ENCODE measurements at regions not wholly inside any gene's neighbourhood (a gene's known extent, or its start where the extent isn't known, plus 50 kb on each side); places are given as distances from the start of the nearest gene placed in this dataset.

- no peaks in the 10 kb centered on the region for H3K9me3 ChIP-seq
- no peaks in the 10 kb centered on the region for H3K4me1 ChIP-seq
- no peak for TF ChIP-seq CTCF (IDR thresholded peaks at IDR 0.05; ENCODE audit: insufficient read depth in 1 of 2, low read depth in 1 of 2, low read length in 1 of 2, severe bottlenecking in 1 of 2, unreplicated experiment in 1 of 2)
- CTCF ChIA-PET = no interaction called here
- no peak overlapping the region for H3K27ac Mint-ChIP-seq (ENCODE audit: unreplicated experiment)
- H3K4me1 Mint-ChIP-seq (ENCODE audit: low read depth, unreplicated experiment) = peaks cover 9% of the 10 kb centered on the region
- H3K27me3 ChIP-seq (replicated peaks; ENCODE audit: control insufficient read depth, insufficient read depth, low read length) = no peaks in the 10 kb centered on the region
- no peak for DNase-seq
- POLR2A ChIA-PET = no interaction called here
- intact Hi-C loops (cut with micrococcal nuclease; ENCODE audit: unreplicated experiment) = no loop called here
- H3K4me3 ChIP-seq (ENCODE audit: low read depth, low read length) = no peak overlapping the region
- BruUV-seq (replicated peaks) = no TSS peak
- H3K4me3 Mint-ChIP-seq (ENCODE audit: unreplicated experiment) = no peak overlapping the region
- peaks cover 35% of the 10 kb centered on the region for H3K9me3 Mint-ChIP-seq (ENCODE audit: unreplicated experiment)
- no peaks in the 10 kb centered on the region for H3K36me3 Mint-ChIP-seq (ENCODE audit: insufficient read depth, unreplicated experiment)
- H3K36me3 ChIP-seq (ENCODE audit: control insufficient read depth, insufficient read depth, low read length) = no peaks in the 10 kb centered on the region
- H3K27me3 Mint-ChIP-seq (ENCODE audit: insufficient read depth, unreplicated experiment) = no peaks in the 10 kb centered on the region
Observed at GRCh38 chr7:52005613-52006012, 689.0 kb upstream of the COBL start.

- H3K27me3 Mint-ChIP-seq (ENCODE audit: insufficient read depth, unreplicated experiment) = no peaks in the 10 kb centered on the region
- Histone ChIP-seq H3K4me1 (peaks cover 38% of the 10 kb centered on the region), H3K36me3 (ENCODE audit: control insufficient read depth, insufficient read depth, low read length) (no peaks in the 10 kb centered on the region), H3K27me3 (replicated peaks; ENCODE audit: control insufficient read depth, insufficient read depth, low read length) (no peaks in the 10 kb centered on the region), H3K9me3 (peaks cover 15% of the 10 kb centered on the region), H3K4me3 (ENCODE audit: low read depth, low read length) (no peak overlapping the region)
- TF ChIP-seq CTCF (IDR thresholded peaks at IDR 0.05; ENCODE audit: insufficient read depth in 1 of 2, low read depth in 1 of 2, low read length in 1 of 2, severe bottlenecking in 1 of 2, unreplicated experiment in 1 of 2) = no peak
- DNase-seq = no peak
- ChIA-PET POLR2A (no interaction called here), CTCF (no interaction called here)
- H3K4me3 Mint-ChIP-seq (ENCODE audit: unreplicated experiment) = no peak overlapping the region
- peaks cover 22% of the 10 kb centered on the region for H3K9me3 Mint-ChIP-seq (ENCODE audit: unreplicated experiment)
- peaks cover 25% of the 10 kb centered on the region for H3K4me1 Mint-ChIP-seq (ENCODE audit: low read depth, unreplicated experiment)
- H3K27ac Mint-ChIP-seq (ENCODE audit: unreplicated experiment) = peak overlapping the region; percentile 31
- peaks cover 9% of the 10 kb centered on the region for H3K36me3 Mint-ChIP-seq (ENCODE audit: insufficient read depth, unreplicated experiment)
- intact Hi-C loops (cut with micrococcal nuclease; ENCODE audit: unreplicated experiment) = no loop called here
- BruUV-seq (replicated peaks) = no TSS peak
Observed at GRCh38 chr7:51995596-51996179, 679.1 kb upstream of the COBL start.

GRCh38 chr7:51982653-51983052 is 666.0 kb upstream of the COBL start:
- no peak for TF ChIP-seq CTCF (IDR thresholded peaks at IDR 0.05; ENCODE audit: insufficient read depth in 1 of 2, low read depth in 1 of 2, low read length in 1 of 2, severe bottlenecking in 1 of 2, unreplicated experiment in 1 of 2)
- BruUV-seq (replicated peaks) = no TSS peak
- Mint-ChIP-seq H3K36me3 (ENCODE audit: insufficient read depth, unreplicated experiment) (peaks cover 5% of the 10 kb centered on the region), H3K9me3 (ENCODE audit: unreplicated experiment) (no peaks in the 10 kb centered on the region), H3K4me3 (ENCODE audit: unreplicated experiment) (no peak overlapping the region), H3K27me3 (ENCODE audit: insufficient read depth, unreplicated experiment) (no peaks in the 10 kb centered on the region), H3K4me1 (ENCODE audit: low read depth, unreplicated experiment) (peaks cover 21% of the 10 kb centered on the region), H3K27ac (ENCODE audit: unreplicated experiment) (no peak overlapping the region)
- peaks cover 14% of the 10 kb centered on the region for H3K4me1 ChIP-seq
- intact Hi-C loops (cut with micrococcal nuclease; ENCODE audit: unreplicated experiment) = loop anchor here (5.0 kb wide), 1 partner anchor 55 kb away; no protein-coding TSS in a partner anchor
- no peak for DNase-seq
- POLR2A ChIA-PET = no interaction called here
- H3K4me3 ChIP-seq (ENCODE audit: low read depth, low read length) = no peak overlapping the region
- peaks cover 2% of the 10 kb centered on the region; the same call in 1 of the 2 replicates for H3K9me3 ChIP-seq
- H3K27me3 ChIP-seq (replicated peaks; ENCODE audit: control insufficient read depth, insufficient read depth, low read length) = no peaks in the 10 kb centered on the region
- no peaks in the 10 kb centered on the region for H3K36me3 ChIP-seq (ENCODE audit: control insufficient read depth, insufficient read depth, low read length)
- CTCF ChIA-PET = no interaction called here

Data from Caco-2 (cell line).